ENCODE measurements at regions not wholly inside any gene's neighbourhood (a gene's known extent, or its start where the extent isn't known, plus 50 kb on each side); places are given as distances from the start of the nearest gene placed in this dataset.

- Histone ChIP-seq H3K36me3 (ENCODE audit: insufficient read depth, low read length) (no peaks in the 10 kb centered on the region), H3K9ac (ENCODE audit: low read length) (no peak overlapping the region), H3K9me2 (ENCODE audit: insufficient read depth, low read length) (no peaks in the 10 kb centered on the region), H4K20me1 (ENCODE audit: insufficient read depth) (no peaks in the 10 kb centered on the region), H3F3A (ENCODE audit: insufficient read depth, low read length, poor library complexity, severe bottlenecking) (no peaks in the 10 kb centered on the region), H3K27me3 (ENCODE audit: insufficient read depth, low read depth, low read length) (no peaks in the 10 kb centered on the region), H2AFZ (ENCODE audit: low read depth, low read length) (no peak overlapping the region), H3K9me3 (ENCODE audit: low read length) (no peaks in the 10 kb centered on the region), H3K4me2 (ENCODE audit: low read length) (no peak overlapping the region), H3K4me3 (ENCODE audit: low read length) (no peak overlapping the region), H3K79me2 (replicated peaks; ENCODE audit: insufficient read depth, low read length) (no peaks in the 10 kb centered on the region), H3K27ac (ENCODE audit: low read length) (no peak overlapping the region)
- no peak for TF ChIP-seq SMC3 (conservative IDR thresholded peaks at IDR 0.05; ENCODE audit: poor library complexity)
- TF ChIP-seq CTCF (IDR thresholded peaks at IDR 0.05; ENCODE audit: poor library complexity, severe bottlenecking) = no peak
- no peak for TF ChIP-seq POLR2AphosphoS5 (IDR thresholded peaks at IDR 0.05)
- TF ChIP-seq EP300 (conservative IDR thresholded peaks at IDR 0.05; ENCODE audit: poor library complexity, severe bottlenecking) = no peak
- TF ChIP-seq TAF1 (IDR thresholded peaks at IDR 0.05; ENCODE audit: low read depth) = no peak
- no peak for TF ChIP-seq EZH2 (IDR thresholded peaks at IDR 0.05; ENCODE audit: borderline replicate concordance, insufficient read depth, low read length, poor library complexity, severe bottlenecking)
- TF ChIP-seq REST (IDR thresholded peaks at IDR 0.05; ENCODE audit: borderline replicate concordance) = no peak
- no peak for TF ChIP-seq MXI1 (conservative IDR thresholded peaks at IDR 0.05; ENCODE audit: poor library complexity, severe bottlenecking)
- no peak for TF ChIP-seq RAD21 (conservative IDR thresholded peaks at IDR 0.05)
Measured at GRCh38 chr12:45590646-45591045, 138.9 kb upstream of the ARID2 start.

GRCh38 chr12:45591635-45592034 is 137.9 kb upstream of the ARID2 start:
- H3K4me2 ChIP-seq (ENCODE audit: low read length) = no peak overlapping the region

More at GRCh38 chr12:45591635-45592034, 137.9 kb upstream of the ARID2 start:
- Histone ChIP-seq H3K27ac (ENCODE audit: low read length) (no peak overlapping the region), H3K27me3 (ENCODE audit: insufficient read depth, low read depth, low read length) (no peaks in the 10 kb centered on the region), H4K20me1 (ENCODE audit: insufficient read depth) (no peaks in the 10 kb centered on the region), H3K4me3 (ENCODE audit: low read length) (no peak overlapping the region), H3K79me2 (replicated peaks; ENCODE audit: insufficient read depth, low read length) (no peaks in the 10 kb centered on the region), H3K36me3 (ENCODE audit: insufficient read depth, low read length) (no peaks in the 10 kb centered on the region), H3F3A (ENCODE audit: insufficient read depth, low read length, poor library complexity, severe bottlenecking) (no peaks in the 10 kb centered on the region), H3K9me2 (ENCODE audit: insufficient read depth, low read length) (no peaks in the 10 kb centered on the region), H3K9ac (ENCODE audit: low read length) (no peak overlapping the region), H2AFZ (ENCODE audit: low read depth, low read length) (no peak overlapping the region), H3K9me3 (ENCODE audit: low read length) (no peaks in the 10 kb centered on the region)
- TF ChIP-seq TAF1 (IDR thresholded peaks at IDR 0.05; ENCODE audit: low read depth) (no peak), SMC3 (conservative IDR thresholded peaks at IDR 0.05; ENCODE audit: poor library complexity) (no peak), MXI1 (conservative IDR thresholded peaks at IDR 0.05; ENCODE audit: poor library complexity, severe bottlenecking) (no peak), RAD21 (conservative IDR thresholded peaks at IDR 0.05) (no peak), EZH2 (IDR thresholded peaks at IDR 0.05; ENCODE audit: borderline replicate concordance, insufficient read depth, low read length, poor library complexity, severe bottlenecking) (no peak), EP300 (conservative IDR thresholded peaks at IDR 0.05; ENCODE audit: poor library complexity, severe bottlenecking) (no peak), REST (IDR thresholded peaks at IDR 0.05; ENCODE audit: borderline replicate concordance) (no peak), CTCF (IDR thresholded peaks at IDR 0.05; ENCODE audit: poor library complexity, severe bottlenecking) (no peak), POLR2AphosphoS5 (IDR thresholded peaks at IDR 0.05) (no peak)

Measured in neural cell (in vitro differentiated cells).